WTC11 (cell line): ENCODE measurements at regions not wholly inside any gene's neighbourhood (a gene's known extent, or its start where the extent isn't known, plus 50 kb on each side); places are given as distances from the start of the nearest gene placed in this dataset.

Experiments
- ETV6 ChIP-seq: sonication (generic); formaldehyde crosslinking; IDR thresholded peaks from 2 replicates; pipeline ENCODE4 v1.8.1; 2022; ENCODE audit warnings: mild to moderate bottlenecking, missing genetic modification reagents
- FOXJ3 ChIP-seq: sonication (generic); formaldehyde crosslinking; IDR thresholded peaks from 2 replicates; pipeline ENCODE4 v1.9.0; 2021; ENCODE audit warnings: missing genetic modification reagents, mild to moderate bottlenecking, borderline replicate concordance
- SP1 ChIP-seq: sonication (generic); formaldehyde crosslinking; conservative IDR thresholded peaks from 2 replicates; pipeline ENCODE4 v1.8.1; 2022; ENCODE audit warnings: missing genetic modification reagents
- ZBTB21 ChIP-seq: sonication (generic); formaldehyde crosslinking; IDR thresholded peaks from 2 replicates; pipeline ENCODE4 v1.8.1; 2023; ENCODE audit warnings: mild to moderate bottlenecking, missing genetic modification reagents, borderline replicate concordance
- TF ChIP-seq, protein P1 (sequence below): fragments of 200-600 bp; IDR thresholded peaks from 2 replicates; pipeline ENCODE4 v1.8.0; 2022; ENCODE audit warnings: antibody characterized with exemption
- TF ChIP-seq, protein P2 (sequence below): sonication (generic); formaldehyde crosslinking; IDR thresholded peaks from 2 replicates; pipeline ENCODE4 v1.8.1; 2023; ENCODE audit warnings: mild to moderate bottlenecking, missing genetic modification reagents, moderate library complexity

DNA sequence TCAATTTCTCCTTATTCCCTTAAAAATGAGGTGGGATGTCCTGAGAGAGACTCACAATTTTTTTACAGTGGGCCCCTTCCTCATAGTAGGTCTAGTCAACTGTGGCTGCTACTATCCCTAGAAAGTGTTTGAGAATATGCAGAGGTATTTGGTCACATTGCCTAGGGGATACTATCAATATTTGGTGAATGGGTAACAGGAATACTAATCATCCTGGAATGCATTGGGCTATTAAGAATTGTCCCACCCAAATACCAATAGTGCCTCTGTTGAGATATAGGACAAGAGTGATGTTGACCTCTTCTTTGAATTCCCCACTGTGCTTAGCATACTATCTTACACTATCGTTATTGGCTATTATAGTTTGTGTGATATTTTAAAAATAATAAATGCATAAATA is 389.4 kb downstream of the DIPK2A start:
- no peak for TF ChIP-seq FOXJ3 (CRISPR knock-in tag)
- TF ChIP-seq, protein P1, sequence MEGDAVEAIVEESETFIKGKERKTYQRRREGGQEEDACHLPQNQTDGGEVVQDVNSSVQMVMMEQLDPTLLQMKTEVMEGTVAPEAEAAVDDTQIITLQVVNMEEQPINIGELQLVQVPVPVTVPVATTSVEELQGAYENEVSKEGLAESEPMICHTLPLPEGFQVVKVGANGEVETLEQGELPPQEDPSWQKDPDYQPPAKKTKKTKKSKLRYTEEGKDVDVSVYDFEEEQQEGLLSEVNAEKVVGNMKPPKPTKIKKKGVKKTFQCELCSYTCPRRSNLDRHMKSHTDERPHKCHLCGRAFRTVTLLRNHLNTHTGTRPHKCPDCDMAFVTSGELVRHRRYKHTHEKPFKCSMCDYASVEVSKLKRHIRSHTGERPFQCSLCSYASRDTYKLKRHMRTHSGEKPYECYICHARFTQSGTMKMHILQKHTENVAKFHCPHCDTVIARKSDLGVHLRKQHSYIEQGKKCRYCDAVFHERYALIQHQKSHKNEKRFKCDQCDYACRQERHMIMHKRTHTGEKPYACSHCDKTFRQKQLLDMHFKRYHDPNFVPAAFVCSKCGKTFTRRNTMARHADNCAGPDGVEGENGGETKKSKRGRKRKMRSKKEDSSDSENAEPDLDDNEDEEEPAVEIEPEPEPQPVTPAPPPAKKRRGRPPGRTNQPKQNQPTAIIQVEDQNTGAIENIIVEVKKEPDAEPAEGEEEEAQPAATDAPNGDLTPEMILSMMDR: no peak
- no peak for TF ChIP-seq ETV6
- TF ChIP-seq ZBTB21: no peak
- TF ChIP-seq, protein P2, sequence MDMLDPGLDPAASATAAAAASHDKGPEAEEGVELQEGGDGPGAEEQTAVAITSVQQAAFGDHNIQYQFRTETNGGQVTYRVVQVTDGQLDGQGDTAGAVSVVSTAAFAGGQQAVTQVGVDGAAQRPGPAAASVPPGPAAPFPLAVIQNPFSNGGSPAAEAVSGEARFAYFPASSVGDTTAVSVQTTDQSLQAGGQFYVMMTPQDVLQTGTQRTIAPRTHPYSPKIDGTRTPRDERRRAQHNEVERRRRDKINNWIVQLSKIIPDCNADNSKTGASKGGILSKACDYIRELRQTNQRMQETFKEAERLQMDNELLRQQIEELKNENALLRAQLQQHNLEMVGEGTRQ: no peak
- TF ChIP-seq SP1 (CRISPR knock-in tag): no peak
